ENCODE measurements at regions not wholly inside any gene's neighbourhood (a gene's known extent, or its start where the extent isn't known, plus 50 kb on each side); places are given as distances from the start of the nearest gene placed in this dataset.

DNA sequence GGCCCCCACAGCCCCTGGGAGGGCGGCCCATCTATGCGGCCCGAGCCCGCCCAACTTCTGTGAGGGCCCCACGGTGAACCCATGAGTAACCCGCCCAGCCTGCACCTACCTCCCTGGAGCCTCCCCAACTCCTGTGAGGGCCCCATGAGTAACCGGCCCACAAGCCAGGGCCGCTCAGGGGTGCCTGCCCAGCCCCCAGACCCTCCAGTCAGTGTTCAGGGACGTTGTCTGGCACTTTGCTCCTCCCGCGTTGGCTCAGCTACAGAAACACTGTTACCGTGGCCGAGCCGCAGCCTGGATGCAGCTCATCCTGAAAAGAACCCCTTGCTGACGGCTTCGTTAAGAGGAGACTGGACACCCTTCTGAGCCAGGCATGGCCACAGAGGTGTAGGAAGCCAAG lies 179.6 kb downstream of the BRD1 start:
- TF ChIP-seq, protein P1, sequence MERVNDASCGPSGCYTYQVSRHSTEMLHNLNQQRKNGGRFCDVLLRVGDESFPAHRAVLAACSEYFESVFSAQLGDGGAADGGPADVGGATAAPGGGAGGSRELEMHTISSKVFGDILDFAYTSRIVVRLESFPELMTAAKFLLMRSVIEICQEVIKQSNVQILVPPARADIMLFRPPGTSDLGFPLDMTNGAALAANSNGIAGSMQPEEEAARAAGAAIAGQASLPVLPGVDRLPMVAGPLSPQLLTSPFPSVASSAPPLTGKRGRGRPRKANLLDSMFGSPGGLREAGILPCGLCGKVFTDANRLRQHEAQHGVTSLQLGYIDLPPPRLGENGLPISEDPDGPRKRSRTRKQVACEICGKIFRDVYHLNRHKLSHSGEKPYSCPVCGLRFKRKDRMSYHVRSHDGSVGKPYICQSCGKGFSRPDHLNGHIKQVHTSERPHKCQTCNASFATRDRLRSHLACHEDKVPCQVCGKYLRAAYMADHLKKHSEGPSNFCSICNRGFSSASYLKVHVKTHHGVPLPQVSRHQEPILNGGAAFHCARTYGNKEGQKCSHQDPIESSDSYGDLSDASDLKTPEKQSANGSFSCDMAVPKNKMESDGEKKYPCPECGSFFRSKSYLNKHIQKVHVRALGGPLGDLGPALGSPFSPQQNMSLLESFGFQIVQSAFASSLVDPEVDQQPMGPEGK (CRISPR knock-in tag; IDR thresholded peaks at IDR 0.05; ENCODE audit: borderline replicate concordance): no peak
- TF ChIP-seq, protein P2, sequence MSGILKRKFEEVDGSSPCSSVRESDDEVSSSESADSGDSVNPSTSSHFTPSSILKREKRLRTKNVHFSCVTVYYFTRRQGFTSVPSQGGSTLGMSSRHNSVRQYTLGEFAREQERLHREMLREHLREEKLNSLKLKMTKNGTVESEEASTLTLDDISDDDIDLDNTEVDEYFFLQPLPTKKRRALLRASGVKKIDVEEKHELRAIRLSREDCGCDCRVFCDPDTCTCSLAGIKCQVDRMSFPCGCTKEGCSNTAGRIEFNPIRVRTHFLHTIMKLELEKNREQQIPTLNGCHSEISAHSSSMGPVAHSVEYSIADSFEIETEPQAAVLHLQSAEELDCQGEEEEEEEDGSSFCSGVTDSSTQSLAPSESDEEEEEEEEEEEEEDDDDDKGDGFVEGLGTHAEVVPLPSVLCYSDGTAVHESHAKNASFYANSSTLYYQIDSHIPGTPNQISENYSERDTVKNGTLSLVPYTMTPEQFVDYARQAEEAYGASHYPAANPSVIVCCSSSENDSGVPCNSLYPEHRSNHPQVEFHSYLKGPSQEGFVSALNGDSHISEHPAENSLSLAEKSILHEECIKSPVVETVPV (CRISPR knock-in tag; IDR thresholded peaks at IDR 0.05): no peak
- TF ChIP-seq ZC3H10 (CRISPR knock-in tag; IDR thresholded peaks at IDR 0.05): no peak
- TF ChIP-seq CSDC2 (CRISPR knock-in tag; IDR thresholded peaks at IDR 0.05): no peak
- TF ChIP-seq ZNF8 (CRISPR knock-in tag; IDR thresholded peaks at IDR 0.05): no peak
- TF ChIP-seq ZNF70 (CRISPR knock-in tag; IDR thresholded peaks at IDR 0.05): no peak
- ATAC-seq: no peak

GRCh38 chr22:49647627-49648026 lies 180.0 kb downstream of the BRD1 start:
- ATAC-seq: no peak
- TF ChIP-seq ZFP3 (CRISPR knock-in tag; IDR thresholded peaks at IDR 0.05) (no peak), TCF4 (CRISPR knock-in tag; IDR thresholded peaks at IDR 0.05; ENCODE audit: borderline replicate concordance) (no peak), ZNF8 (CRISPR knock-in tag; IDR thresholded peaks at IDR 0.05) (no peak), ARNTL (CRISPR knock-in tag; IDR thresholded peaks at IDR 0.05; ENCODE audit: borderline replicate concordance, low read depth) (no peak), ZC3H10 (CRISPR knock-in tag; IDR thresholded peaks at IDR 0.05) (no peak), ZNF70 (CRISPR knock-in tag; IDR thresholded peaks at IDR 0.05) (no peak), PPARA (CRISPR knock-in tag; IDR thresholded peaks at IDR 0.05; ENCODE audit: borderline replicate concordance) (no peak), OSR1 (CRISPR knock-in tag; IDR thresholded peaks at IDR 0.05) (no peak)
- TF ChIP-seq, protein P3, sequence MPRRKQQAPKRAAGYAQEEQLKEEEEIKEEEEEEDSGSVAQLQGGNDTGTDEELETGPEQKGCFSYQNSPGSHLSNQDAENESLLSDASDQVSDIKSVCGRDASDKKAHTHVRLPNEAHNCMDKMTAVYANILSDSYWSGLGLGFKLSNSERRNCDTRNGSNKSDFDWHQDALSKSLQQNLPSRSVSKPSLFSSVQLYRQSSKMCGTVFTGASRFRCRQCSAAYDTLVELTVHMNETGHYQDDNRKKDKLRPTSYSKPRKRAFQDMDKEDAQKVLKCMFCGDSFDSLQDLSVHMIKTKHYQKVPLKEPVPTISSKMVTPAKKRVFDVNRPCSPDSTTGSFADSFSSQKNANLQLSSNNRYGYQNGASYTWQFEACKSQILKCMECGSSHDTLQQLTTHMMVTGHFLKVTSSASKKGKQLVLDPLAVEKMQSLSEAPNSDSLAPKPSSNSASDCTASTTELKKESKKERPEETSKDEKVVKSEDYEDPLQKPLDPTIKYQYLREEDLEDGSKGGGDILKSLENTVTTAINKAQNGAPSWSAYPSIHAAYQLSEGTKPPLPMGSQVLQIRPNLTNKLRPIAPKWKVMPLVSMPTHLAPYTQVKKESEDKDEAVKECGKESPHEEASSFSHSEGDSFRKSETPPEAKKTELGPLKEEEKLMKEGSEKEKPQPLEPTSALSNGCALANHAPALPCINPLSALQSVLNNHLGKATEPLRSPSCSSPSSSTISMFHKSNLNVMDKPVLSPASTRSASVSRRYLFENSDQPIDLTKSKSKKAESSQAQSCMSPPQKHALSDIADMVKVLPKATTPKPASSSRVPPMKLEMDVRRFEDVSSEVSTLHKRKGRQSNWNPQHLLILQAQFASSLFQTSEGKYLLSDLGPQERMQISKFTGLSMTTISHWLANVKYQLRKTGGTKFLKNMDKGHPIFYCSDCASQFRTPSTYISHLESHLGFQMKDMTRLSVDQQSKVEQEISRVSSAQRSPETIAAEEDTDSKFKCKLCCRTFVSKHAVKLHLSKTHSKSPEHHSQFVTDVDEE (CRISPR knock-in tag; IDR thresholded peaks at IDR 0.05): no peak
- TF ChIP-seq, protein P1 (CRISPR knock-in tag; IDR thresholded peaks at IDR 0.05; ENCODE audit: borderline replicate concordance): no peak

DNA sequence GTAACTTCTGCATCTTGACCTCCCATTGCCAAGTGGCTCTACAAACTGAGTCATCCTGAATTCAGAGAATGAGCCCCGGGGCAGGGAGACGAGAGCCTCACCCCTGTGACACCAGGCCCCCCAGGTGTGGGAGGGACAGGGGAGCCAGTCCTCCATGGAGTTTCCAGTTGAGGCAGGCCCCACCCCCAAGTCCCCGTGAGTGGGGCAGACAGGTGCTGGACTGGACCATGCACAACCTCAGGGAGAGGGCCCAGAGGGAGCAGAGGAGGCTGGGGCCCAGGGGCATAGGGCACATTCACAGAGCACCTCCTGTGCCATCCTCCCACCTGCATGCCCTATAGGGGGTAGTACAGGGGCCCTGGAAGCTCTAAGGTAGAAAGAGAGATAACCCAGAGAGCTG lies 180.8 kb downstream of the BRD1 start:
- ATAC-seq: no peak
- TF ChIP-seq TOX (CRISPR knock-in tag; IDR thresholded peaks at IDR 0.05; ENCODE audit: borderline replicate concordance): no peak
- TF ChIP-seq ISL1 (CRISPR knock-in tag; IDR thresholded peaks at IDR 0.05): no peak
- no peak for TF ChIP-seq ZFP30 (CRISPR knock-in tag; IDR thresholded peaks at IDR 0.05)
- no peak for TF ChIP-seq GLIS3 (CRISPR knock-in tag; IDR thresholded peaks at IDR 0.05)
- no peak for TF ChIP-seq SNAI2 (CRISPR knock-in tag; IDR thresholded peaks at IDR 0.05)
- TF ChIP-seq PPARA (CRISPR knock-in tag; IDR thresholded peaks at IDR 0.05; ENCODE audit: borderline replicate concordance): no peak
- no peak for TF ChIP-seq POU6F1 (CRISPR knock-in tag; IDR thresholded peaks at IDR 0.05; ENCODE audit: borderline replicate concordance, low read depth)
- no peak for TF ChIP-seq RARB (CRISPR knock-in tag; IDR thresholded peaks at IDR 0.05)
- TF ChIP-seq ZC3H10 (CRISPR knock-in tag; IDR thresholded peaks at IDR 0.05): no peak

Data from SK-N-SH treated with all-trans-retinoic acid at 6 μM for 48 hours (cell line).